Parathyroid adenoma (tissue), 2 donors: ENCODE measurements at regions not wholly inside any gene's neighbourhood (a gene's known extent, or its start where the extent isn't known, plus 50 kb on each side); places are given as distances from the start of the nearest gene placed in this dataset.

Source experiments
- H2AFZ ChIP-seq: fragments of 300-600 bp; sonication (generic); one replicate; pipeline ENCODE4 v1.7.0; 2017; ENCODE audit warnings: antibody characterized with exemption, mild to moderate bottlenecking
- H3K27ac ChIP-seq: fragments of 300-600 bp; sonication (generic); one replicate; pipeline ENCODE4 v1.7.0; 2017
- H3K27me3 ChIP-seq: fragments of 300-600 bp; sonication (generic); one replicate; pipeline ENCODE4 v1.7.0; 2017; ENCODE audit warnings: low read length; ENCODE audit not compliant: control insufficient read depth, insufficient read depth
- H3K36me3 ChIP-seq: fragments of 300-600 bp; sonication (generic); one replicate; pipeline ENCODE4 v1.7.0; 2017; ENCODE audit warnings: low read length; ENCODE audit not compliant: control insufficient read depth, insufficient read depth
- H3K4me1 ChIP-seq: fragments of 300-600 bp; sonication (generic); one replicate; pipeline ENCODE4 v1.7.0; 2017; ENCODE audit warnings: control low read depth
- H3K4me2 ChIP-seq: fragments of 300-600 bp; sonication (generic); one replicate; pipeline ENCODE4 v1.7.0; 2017; ENCODE audit warnings: low read length
- H3K4me3 ChIP-seq: fragments of 300-600 bp; sonication (generic); one replicate; pipeline ENCODE4 v1.7.0; 2017; ENCODE audit warnings: low read depth, low read length
- H3K79me2 ChIP-seq: fragments of 300-600 bp; sonication (generic); one replicate; pipeline ENCODE4 v1.7.0; 2017; ENCODE audit warnings: control low read depth
- H3K9ac ChIP-seq: fragments of 300-600 bp; sonication (generic); one replicate; pipeline ENCODE4 v1.7.0; 2017; ENCODE audit warnings: mild to moderate bottlenecking
- H3K9me3 ChIP-seq: fragments of 300-600 bp; sonication (generic); one replicate; pipeline ENCODE4 v1.7.0; 2017; ENCODE audit warnings: low read length; ENCODE audit not compliant: control insufficient read depth
- CTCF ChIP-seq: fragments of 300-600 bp; sonication (generic); IDR thresholded peaks from one replicate; pipeline ENCODE4 v1.7.0; 2017; ENCODE audit warnings: antibody characterized with exemption, mild to moderate bottlenecking
- donor health status: primary hyperparathyroidism.

DNA sequence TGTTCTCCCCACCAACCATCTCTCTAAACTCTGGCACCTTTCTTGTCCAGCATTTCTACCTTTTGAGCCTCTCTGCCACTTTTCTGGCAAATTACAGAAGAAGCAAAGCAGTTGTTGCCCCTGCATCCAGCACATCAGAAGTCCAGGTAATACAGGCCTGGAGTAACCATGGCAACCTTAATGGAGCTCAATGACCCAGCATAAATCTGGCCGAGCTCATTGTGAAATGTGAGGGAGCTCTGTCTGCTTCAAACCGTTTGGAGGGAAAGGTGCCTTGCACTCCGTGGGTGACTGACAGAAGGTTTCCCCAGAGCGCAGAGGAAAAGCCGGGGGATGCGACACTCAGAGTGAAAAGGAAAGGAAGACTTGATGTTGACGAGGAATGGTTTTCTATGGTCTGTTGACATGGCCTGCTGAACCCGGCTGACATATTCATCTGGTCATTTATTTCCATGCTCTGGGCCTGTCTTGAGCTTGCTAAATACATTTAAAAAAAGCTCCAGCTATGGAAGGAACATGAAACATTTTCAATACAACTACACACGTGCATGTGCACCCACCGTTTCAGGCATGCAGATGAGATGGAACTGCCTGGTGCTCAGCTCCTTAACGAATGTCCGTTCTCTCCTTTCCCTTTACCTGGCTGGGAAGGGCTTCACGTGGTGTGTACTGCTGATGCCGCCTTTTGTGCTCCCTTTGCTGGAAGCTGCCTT is 74.9 kb downstream of the ADRA2A start:
- no peaks in the 10 kb centered on the region for H3K79me2 ChIP-seq
- no peak overlapping the region for H3K27ac ChIP-seq
- no peaks in the 10 kb centered on the region for H3K9me3 ChIP-seq
- no peak overlapping the region for H3K9ac ChIP-seq
- no peak overlapping the region for H3K4me2 ChIP-seq
- H3K36me3 ChIP-seq, result no peaks in the 10 kb centered on the region
- no peak for TF ChIP-seq CTCF
- H3K4me3 ChIP-seq, result no peak overlapping the region
- no peak overlapping the region for H2AFZ ChIP-seq
- no peaks in the 10 kb centered on the region for H3K27me3 ChIP-seq
- no peaks in the 10 kb centered on the region for H3K4me1 ChIP-seq

DNA sequence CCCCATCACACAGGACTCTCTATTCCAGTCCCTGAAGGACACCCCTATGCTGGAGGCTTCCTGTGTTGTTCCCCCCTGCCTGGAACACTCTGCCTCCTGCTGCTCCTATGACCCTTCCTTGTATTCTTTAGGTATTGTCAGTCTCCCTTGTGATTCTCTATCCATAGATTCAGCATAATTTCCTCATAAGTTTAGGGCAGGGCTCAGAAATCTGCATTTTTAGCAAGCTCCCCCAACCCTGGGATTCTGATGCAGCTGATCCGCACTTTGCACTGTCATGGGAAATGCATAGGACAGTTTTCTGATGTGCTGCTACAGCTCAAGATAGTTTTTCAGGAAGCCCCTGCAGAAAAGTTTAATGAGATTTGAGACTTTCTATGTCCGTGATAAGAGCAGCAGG is 79.9 kb downstream of the ADRA2A start:
- H2AFZ ChIP-seq, result no peak overlapping the region
- H3K27me3 ChIP-seq, result no peaks in the 10 kb centered on the region
- no peaks in the 10 kb centered on the region for H3K4me1 ChIP-seq
- no peak overlapping the region for H3K27ac ChIP-seq
- no peaks in the 10 kb centered on the region for H3K79me2 ChIP-seq
- no peaks in the 10 kb centered on the region for H3K9me3 ChIP-seq
- TF ChIP-seq CTCF, result no peak
- H3K36me3 ChIP-seq, result no peaks in the 10 kb centered on the region
- H3K4me2 ChIP-seq, result no peak overlapping the region
- H3K9ac ChIP-seq, result no peak overlapping the region
- no peak overlapping the region for H3K4me3 ChIP-seq

DNA sequence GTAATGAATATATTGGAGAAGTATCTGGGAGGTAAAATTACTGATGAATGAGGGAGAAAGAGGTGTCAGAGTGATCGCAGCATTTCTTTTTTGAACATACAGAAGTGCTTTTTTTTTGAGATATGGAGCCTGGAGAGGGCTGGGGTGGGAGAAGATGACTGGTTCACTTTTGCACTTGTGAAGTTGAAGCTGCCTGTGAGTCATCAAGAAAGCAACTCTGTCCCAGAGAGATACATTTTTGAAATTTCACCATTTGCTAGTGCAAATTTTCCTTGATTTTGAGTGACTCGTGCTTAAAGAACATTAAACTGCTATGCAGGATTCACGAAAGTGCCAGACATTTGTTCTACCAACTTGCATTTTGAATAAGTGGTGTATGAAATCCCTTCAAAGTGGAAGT is 81.8 kb downstream of the ADRA2A start:
- Histone ChIP-seq H3K9me3 (no peaks in the 10 kb centered on the region), H3K27me3 (no peaks in the 10 kb centered on the region), H3K27ac (no peak overlapping the region), H3K79me2 (no peaks in the 10 kb centered on the region), H2AFZ (no peak overlapping the region), H3K4me1 (no peaks in the 10 kb centered on the region), H3K4me3 (no peak overlapping the region), H3K36me3 (no peaks in the 10 kb centered on the region), H3K4me2 (no peak overlapping the region), H3K9ac (no peak overlapping the region)
- no peak for TF ChIP-seq CTCF

DNA sequence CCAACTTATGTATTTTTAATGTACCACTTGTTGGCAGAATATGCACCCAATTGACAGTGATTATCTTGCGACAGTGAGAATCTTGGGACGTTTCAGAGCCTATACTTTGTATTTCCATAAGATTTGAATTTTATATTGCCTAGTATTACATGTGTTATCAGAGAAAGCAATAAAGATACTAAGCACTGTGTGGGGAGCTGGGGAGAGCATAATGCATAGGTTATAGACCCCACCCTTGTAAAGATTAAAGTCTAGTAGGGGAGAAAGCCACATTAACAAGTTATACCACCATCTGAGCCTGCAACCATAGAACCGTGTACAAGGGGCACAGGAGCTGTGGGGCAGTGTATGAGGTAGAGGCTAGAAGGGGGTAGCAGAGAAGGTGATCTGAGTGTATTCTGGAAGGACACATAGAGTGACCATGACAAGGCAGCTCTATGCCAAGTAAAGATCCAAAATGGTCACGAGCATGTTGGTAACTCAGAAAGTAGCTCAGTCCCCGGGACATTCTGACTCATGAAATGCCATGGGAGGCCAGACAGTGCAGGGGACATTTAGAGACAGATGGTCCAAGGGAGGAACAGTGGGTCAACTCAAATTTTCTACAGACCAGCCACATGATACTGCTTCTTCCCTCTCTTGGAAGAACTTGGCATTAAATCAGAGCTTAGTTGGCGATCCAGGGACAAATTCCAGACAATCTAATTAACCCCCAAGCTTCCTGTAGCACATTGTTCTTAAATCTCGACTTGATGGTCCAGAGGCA is 84.5 kb downstream of the ADRA2A start:
- H3K79me2 ChIP-seq, result no peaks in the 10 kb centered on the region
- H3K27me3 ChIP-seq, result no peaks in the 10 kb centered on the region
- no peaks in the 10 kb centered on the region for H3K4me1 ChIP-seq
- H3K4me2 ChIP-seq, result no peak overlapping the region
- H3K27ac ChIP-seq, result no peak overlapping the region
- H3K9ac ChIP-seq, result no peak overlapping the region
- no peak overlapping the region for H3K4me3 ChIP-seq
- no peaks in the 10 kb centered on the region for H3K9me3 ChIP-seq
- no peak for TF ChIP-seq CTCF
- no peaks in the 10 kb centered on the region for H3K36me3 ChIP-seq
- no peak overlapping the region for H2AFZ ChIP-seq
